Esophagus (tissue), 2 donors: ENCODE measurements at regions not wholly inside any gene's neighbourhood (a gene's known extent, or its start where the extent isn't known, plus 50 kb on each side); places are given as distances from the start of the nearest gene placed in this dataset.
"Not testable (repeated sequence)": the region's sequence is repeated elsewhere in the genome, so short reads cannot be mapped to it uniquely, and the experiment has no call there.

Experiments used
- H3K27ac ChIP-seq, 2 donors: one replicate each; pipeline ENCODE4 v1.5.1; 2013; ENCODE audit warnings: low read depth in 2 of 2, mild to moderate bottlenecking in 2 of 2, inconsistent platforms in 1 of 2, low read length in 1 of 2, moderate library complexity in 1 of 2
- H3K27me3 ChIP-seq, 2 donors: one replicate each; pipeline ENCODE4 v1.6.1; 2013; ENCODE audit warnings: low read length in 2 of 2, control low read depth in 1 of 2, mild to moderate bottlenecking in 1 of 2; ENCODE audit not compliant: insufficient read depth in 2 of 2, control insufficient read depth in 1 of 2
- H3K36me3 ChIP-seq, 2 donors: one replicate each; pipeline ENCODE4 v1.6.1; 2013; ENCODE audit warnings: low read length in 1 of 2; ENCODE audit not compliant: control insufficient read depth in 2 of 2, insufficient read depth in 2 of 2
- H3K4me1 ChIP-seq, 2 donors: one replicate each; pipeline ENCODE4 v1.6.1; 2013; ENCODE audit warnings: low read length in 1 of 2; ENCODE audit not compliant: control insufficient read depth in 2 of 2, insufficient read depth in 2 of 2
- H3K4me3 ChIP-seq, 2 donors: one replicate each; pipeline ENCODE4 v1.5.1; 2013; ENCODE audit warnings: low read length in 2 of 2, mild to moderate bottlenecking in 2 of 2, low read depth in 1 of 2, moderate library complexity in 1 of 2
- H3K9me3 ChIP-seq, 2 donors: one replicate each; pipeline ENCODE4 v1.6.1; 2013; ENCODE audit warnings: mild to moderate bottlenecking in 2 of 2, low read depth in 1 of 2, low read length in 1 of 2, moderate library complexity in 1 of 2; ENCODE audit not compliant: control insufficient read depth in 2 of 2, insufficient read depth in 1 of 2
- WGBS, 2 donors: extraction: QIAGEN DNeasy Blood & Tissue Kit; methylation state at CpG; one replicate each; pipeline ENCODE4 v1.1.7; 2013; 5-methylcytosine and 5-hydroxymethylcytosine counted together
- donor health status: healthy with polysubstance abuse.
- donor health status: Bipolar disorder and iron deficiency.

DNA sequence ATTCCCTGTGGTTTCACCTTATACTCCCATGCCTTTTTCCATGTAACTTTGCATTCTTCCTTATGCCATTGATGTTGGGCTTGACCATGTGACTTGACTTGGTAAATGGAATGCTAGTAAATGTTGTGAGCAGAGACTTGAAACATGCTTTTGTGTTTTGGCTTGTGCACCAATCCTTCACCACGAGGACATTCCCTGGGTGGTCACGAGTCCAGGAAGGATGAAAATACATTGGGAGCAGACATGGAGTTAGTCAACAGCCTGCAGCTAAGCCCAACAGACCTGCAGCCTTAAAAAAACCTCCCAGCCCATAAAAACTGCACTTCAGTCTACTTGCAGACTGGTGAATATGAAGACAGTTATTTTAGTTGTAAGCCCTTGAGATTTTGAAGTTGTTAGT is 116.5 kb upstream of the SPATS2L start:
- Histone ChIP-seq H3K4me3 (no peak overlapping the region), H3K9me3 (no peaks in the 10 kb centered on the region), H3K27ac (no peak overlapping the region), H3K36me3 (no peaks in the 10 kb centered on the region), H3K4me1 (no peaks in the 10 kb centered on the region), H3K27me3 (no peaks in the 10 kb centered on the region)
- WGBS, 2 donors, result 55 to 57% methylated on average over 2 of the region's 2 CpGs

DNA sequence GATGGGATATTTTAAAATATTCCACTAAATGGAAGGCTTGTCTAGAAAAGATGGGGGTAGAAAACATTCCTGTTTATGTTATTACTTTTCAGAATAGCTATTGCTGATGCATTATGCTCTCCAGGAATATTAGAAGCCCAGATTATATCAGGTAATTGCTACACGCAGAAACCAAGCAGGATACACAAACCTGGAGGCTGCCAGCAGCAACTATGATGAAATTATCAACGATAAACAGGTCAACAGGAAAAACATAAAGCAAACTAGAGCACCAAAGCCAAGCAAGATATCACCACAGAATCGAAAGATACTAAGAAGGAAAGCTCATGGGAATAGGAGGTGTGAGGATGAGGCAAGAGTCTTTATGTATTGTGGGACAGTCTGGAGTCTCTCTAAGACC is 113.2 kb upstream of the SPATS2L start:
- 81 to 89% methylated on average over 3 of the region's 3 CpGs for WGBS, 2 donors

DNA sequence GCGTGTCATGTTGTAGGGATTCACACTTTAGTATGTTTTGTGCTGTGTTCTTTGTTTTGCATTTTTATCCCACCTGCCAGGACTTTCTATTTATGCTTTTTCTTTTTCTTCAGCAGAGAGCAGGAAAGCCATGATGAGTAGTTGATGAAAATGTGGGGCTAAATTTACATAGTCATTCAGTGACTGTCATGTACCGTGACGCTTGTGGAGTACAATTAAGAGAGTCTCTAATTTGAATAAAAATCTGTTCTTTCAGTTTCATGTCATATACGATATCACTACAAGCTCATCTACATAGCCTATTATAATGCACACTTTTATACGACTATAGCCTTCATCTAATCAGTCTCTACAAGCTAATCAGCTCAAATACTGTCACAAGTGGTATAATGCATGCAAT is 112.7 kb upstream of the SPATS2L start:
- WGBS, 2 donors, result 77 to 84% methylated on average over 5 of the region's 5 CpGs
- Histone ChIP-seq H3K4me3 (no peak overlapping the region), H3K9me3 (no peaks in the 10 kb centered on the region), H3K27me3 (no peaks in the 10 kb centered on the region), H3K4me1 (no peaks in the 10 kb centered on the region), H3K36me3 (no peaks in the 10 kb centered on the region), H3K27ac (no peak overlapping the region)

More for the DNA sequence above, 113.2 kb upstream of the SPATS2L start:
- Histone ChIP-seq H3K27ac (no peak overlapping the region), H3K36me3 (no peaks in the 10 kb centered on the region), H3K4me1 (no peaks in the 10 kb centered on the region), H3K4me3 (no peak overlapping the region), H3K27me3 (no peaks in the 10 kb centered on the region), H3K9me3 (no peaks in the 10 kb centered on the region)

DNA sequence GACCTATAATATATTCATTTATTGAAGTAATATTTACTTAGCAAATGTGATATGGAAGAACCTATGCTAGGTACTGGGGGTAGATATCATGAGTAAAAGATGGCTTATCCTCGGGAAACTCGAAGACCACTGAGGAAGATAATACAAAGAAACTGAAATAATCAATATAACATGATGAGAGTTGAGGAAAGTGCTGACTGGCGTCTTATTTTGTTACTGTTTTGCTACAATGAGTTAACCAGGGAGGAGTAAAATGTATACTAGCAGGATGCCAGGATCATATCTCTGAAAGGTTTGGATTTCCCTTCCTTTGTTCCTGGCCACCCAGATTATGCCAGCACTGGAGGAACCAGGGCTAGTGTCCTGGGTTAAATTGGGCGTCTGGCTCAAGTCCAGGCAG is 111.7 kb upstream of the SPATS2L start:
- peaks cover 0 to 1% of the 10 kb centered on the region in 2 donors for H3K4me1 ChIP-seq
- H3K4me3 ChIP-seq, result no peak overlapping the region
- H3K27ac ChIP-seq, result no peak overlapping the region
- H3K27me3 ChIP-seq, result no peaks in the 10 kb centered on the region
- no peaks in the 10 kb centered on the region for H3K36me3 ChIP-seq
- no peaks in the 10 kb centered on the region for H3K9me3 ChIP-seq
- WGBS, 2 donors, result 76 to 84% methylated on average over 4 of the region's 4 CpGs

DNA sequence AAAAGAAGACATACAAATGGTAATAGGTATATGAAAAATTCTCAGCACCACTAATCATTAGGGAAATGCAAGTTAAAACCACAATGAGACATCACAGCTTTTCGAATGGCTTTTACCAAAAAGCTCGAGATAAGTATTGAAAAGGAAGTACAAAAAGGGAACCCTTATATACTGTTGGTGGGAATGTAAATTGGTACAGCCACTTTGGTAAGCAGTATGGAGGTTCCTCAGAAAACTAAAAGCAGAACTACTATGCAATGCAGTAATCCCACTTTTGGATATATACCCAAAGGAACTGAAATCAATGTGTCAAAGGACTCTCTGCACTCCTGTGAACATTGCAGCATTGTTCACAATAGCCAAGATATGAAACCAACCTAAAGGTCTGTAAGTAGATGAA is 107.5 kb upstream of the SPATS2L start:
- Histone ChIP-seq H3K9me3 (no peaks in the 10 kb centered on the region), H3K27ac (no peak overlapping the region), H3K27me3 (no peaks in the 10 kb centered on the region), H3K4me3 (no peak overlapping the region), H3K36me3 (no peaks in the 10 kb centered on the region), H3K4me1 (peaks cover 0 to 1% of the 10 kb centered on the region in 2 donors)
- 78 to 85% methylated on average over 2 of the region's 2 CpGs for WGBS, 2 donors

DNA sequence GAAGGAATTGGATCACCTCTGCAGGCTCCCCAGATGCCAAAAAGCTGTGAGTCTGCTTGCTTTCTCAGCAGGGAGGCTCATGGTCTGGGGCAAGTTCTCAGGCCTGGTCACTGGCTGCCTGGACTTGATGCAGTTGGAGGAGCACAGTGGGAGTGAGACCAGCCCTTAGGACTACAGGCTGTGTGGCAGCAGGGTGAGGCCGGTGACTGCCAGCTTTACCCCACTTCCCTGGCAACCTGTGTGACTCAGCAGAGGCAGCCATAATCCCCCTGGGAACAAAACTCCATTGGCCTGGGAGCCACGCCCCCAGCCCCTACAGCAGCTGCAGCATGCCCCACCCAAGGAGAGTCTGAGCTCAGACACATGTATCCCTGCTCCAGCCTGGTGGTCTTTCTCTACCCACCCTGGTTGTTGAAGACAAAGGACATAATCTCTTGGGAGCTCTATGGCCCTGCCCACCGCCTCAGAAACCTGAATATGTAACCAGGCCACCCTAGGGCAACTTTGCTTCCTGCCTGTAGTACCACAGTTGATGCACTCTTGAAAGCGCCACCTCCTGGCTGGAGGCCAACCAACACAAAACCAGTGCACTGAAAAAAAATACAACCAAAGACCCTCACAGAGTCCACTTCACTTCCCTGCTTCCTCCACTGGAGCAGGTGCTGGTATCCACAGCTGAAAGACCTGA is 106.8 kb upstream of the SPATS2L start:
- WGBS, 2 donors, result 89 to 95% methylated on average over 4 of the region's 4 CpGs
- Histone ChIP-seq H3K9me3 (no peaks in the 10 kb centered on the region), H3K4me3 (no peak overlapping the region), H3K27me3 (no peaks in the 10 kb centered on the region), H3K36me3 (no peaks in the 10 kb centered on the region), H3K4me1 (peaks cover 0 to 1% of the 10 kb centered on the region in 2 donors), H3K27ac (no peak overlapping the region)

DNA sequence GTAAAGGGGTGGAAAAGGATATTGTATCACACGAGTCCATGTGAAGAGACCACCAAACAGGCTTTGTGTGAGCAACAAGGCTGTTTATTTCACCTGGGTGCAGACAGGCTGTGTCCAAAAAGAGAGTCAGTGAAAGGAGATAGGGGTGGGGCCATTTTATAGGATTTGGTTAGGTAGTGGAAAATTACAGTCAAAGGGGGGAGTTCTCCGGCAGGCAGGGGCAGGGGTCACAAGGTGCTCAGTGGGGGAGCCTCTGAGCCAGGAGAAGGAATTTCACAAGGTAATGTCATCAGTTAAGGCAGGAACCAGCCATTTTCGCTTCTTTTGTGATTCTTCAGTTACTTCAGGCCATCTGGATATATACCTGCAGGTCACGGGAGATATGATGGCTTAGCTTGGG is 104.7 kb upstream of the SPATS2L start:
- not testable (repeated sequence) for H3K9me3 ChIP-seq, H3K27me3 ChIP-seq, H3K27ac ChIP-seq, H3K4me3 ChIP-seq, H3K36me3 ChIP-seq, H3K4me1 ChIP-seq
- 90 to 92% methylated on average over 4 of the region's 4 CpGs for WGBS, 2 donors

DNA sequence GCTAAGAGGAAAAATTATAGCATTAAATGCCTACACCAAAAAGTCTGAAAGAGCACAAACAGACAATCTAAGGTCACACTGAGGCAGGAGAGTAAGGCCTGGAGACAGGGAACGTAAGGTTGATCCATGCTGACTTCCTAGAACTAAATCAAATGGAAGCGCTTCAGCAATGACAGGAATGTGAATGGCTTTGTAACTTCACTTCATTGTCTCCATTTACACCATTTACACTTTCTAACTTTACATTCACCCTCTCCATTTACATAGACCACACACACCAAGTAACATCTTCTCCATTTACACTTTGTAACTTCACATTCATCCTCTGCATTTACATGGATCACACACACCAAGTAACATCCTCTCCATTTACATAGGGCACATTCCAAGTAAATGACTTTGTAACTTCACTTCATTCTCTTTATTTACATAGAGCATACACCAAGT is 103.1 kb upstream of the SPATS2L start:
- no peaks in the 10 kb centered on the region for H3K36me3 ChIP-seq
- no peak overlapping the region for H3K4me3 ChIP-seq
- 95 to 98% methylated on average over 2 of the region's 2 CpGs for WGBS, 2 donors
- no peaks in the 10 kb centered on the region for H3K27me3 ChIP-seq
- H3K9me3 ChIP-seq, result no peaks in the 10 kb centered on the region
- peaks cover 0 to 1% of the 10 kb centered on the region in 2 donors for H3K4me1 ChIP-seq
- no peak overlapping the region for H3K27ac ChIP-seq

DNA sequence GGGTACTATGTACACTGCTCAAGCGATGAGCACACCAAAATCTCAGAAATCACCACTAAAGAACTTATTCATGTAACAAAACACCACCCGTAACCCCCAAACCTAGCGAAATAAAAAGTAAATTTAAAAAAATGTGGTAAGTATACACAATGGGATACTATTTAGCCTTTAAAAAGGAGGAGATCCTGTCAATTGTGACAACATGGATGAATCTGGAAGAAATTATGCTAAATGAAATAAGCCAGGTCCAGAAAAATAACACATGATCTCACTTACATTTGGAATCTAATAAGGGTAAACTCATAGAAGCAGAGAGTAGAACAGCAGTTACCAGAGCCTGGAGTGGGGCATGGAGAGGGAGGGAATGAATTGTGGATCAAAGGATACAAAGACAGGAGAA is 98.5 kb upstream of the SPATS2L start:
- 56 to 63% methylated on average over 3 of the region's 3 CpGs for WGBS, 2 donors
- Histone ChIP-seq H3K27ac (no peak overlapping the region), H3K4me1 (no peaks in the 10 kb centered on the region), H3K36me3 (no peaks in the 10 kb centered on the region), H3K27me3 (no peaks in the 10 kb centered on the region), H3K9me3 (peaks cover 0 to 2% of the 10 kb centered on the region in 2 donors), H3K4me3 (no peak overlapping the region)

DNA sequence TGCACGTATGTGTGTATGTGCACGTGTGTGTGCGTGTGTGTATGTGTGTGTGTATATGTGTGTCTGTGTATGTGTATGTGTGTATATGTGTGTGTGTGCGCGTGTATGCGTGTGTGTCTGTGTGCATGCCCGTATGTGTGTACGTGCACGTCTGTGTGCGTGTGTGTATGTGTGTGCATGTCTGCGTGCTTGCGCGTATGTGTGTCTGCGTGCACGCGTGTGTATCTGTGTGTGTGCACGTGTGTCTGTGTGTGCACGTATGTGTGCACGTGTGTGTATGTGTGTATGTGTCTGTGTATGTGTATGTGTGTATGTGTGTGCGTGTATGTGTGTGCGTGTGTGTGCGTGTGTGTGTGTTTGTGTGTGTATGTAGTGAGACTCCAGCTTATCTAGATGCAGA is 97.5 kb upstream of the SPATS2L start:
- H3K4me1 ChIP-seq, result no peaks in the 10 kb centered on the region
- no peaks in the 10 kb centered on the region for H3K36me3 ChIP-seq
- peaks cover 0 to 2% of the 10 kb centered on the region in 2 donors for H3K9me3 ChIP-seq
- no peak overlapping the region for H3K27ac ChIP-seq
- H3K4me3 ChIP-seq, result no peak overlapping the region
- WGBS, 2 donors, result 91 to 92% methylated on average over 22 of the region's 22 CpGs
- H3K27me3 ChIP-seq, result no peaks in the 10 kb centered on the region
